Endothelial cell of umbilical vein (primary cell): ENCODE measurements at regions not wholly inside any gene's neighbourhood (a gene's known extent, or its start where the extent isn't known, plus 50 kb on each side); places are given as distances from the start of the nearest gene placed in this dataset.

ENCODE experiments used
- BruUV-seq: library from RNA; stranded (reverse); fragments of 400-500 nt; replicated peaks from 2 replicates; lab custom pipeline; 2021; lab: Mats Ljungman, UMichigan
- CTCF ChIA-PET: fragments of 300-600, 350-600 bp; sonication (Branson Sonifier 250); formaldehyde crosslinking; loops from one replicate; lab custom pipeline; 2021; ENCODE audit warnings: antibody characterized with exemption, inconsistent platforms; lab: Charles Lee
- POLR2A ChIA-PET: fragments of 300-600, 350-600 bp; sonication (Branson Sonifier 250); formaldehyde crosslinking; loops from one replicate; lab custom pipeline; 2021; ENCODE audit warnings: antibody characterized with exemption, inconsistent platforms; lab: Charles Lee
- DNase-seq: peaks from one replicate; pipeline ENCODE4 v3.0.0-alpha.2; 2011; ENCODE audit warnings: low read depth, low spot score
- FAIRE-seq: peaks from 2 replicates; lab custom pipeline; 2011; peaks lifted over from hg19 to GRCh38; lab: Jason Lieb, UNC
- H2AFZ ChIP-seq: 2 replicates; pipeline ENCODE4 v1.6.0; 2012; ENCODE audit warnings: low read depth, low read length, control low read depth, inconsistent platforms
- H3K27ac ChIP-seq: 2 replicates; pipeline ENCODE4 v1.5.1; 2011; ENCODE audit warnings: low read depth, mild to moderate bottlenecking, control low read depth, low read length, moderate library complexity; ENCODE audit not compliant: insufficient read depth
- H3K27me3 ChIP-seq, 2 experiments: 2 replicates each; pipeline versions ENCODE4 v1.6.0 to v1.6.1; 2011; ENCODE audit warnings: low read length in 2 of 2, mixed read lengths in 1 of 2; ENCODE audit not compliant: control insufficient read depth in 2 of 2, insufficient read depth in 2 of 2
- H3K36me3 ChIP-seq, 2 experiments: 2 replicates in 1 of 2; 3 replicates in 1 of 2; pipeline ENCODE4 v1.5.1; 2011; ENCODE audit warnings: low read length in 2 of 2, mild to moderate bottlenecking in 1 of 2, moderate library complexity in 1 of 2; ENCODE audit not compliant: control insufficient read depth in 2 of 2, insufficient read depth in 2 of 2; ENCODE audit errors: extremely low read depth in 1 of 2
- H3K4me1 ChIP-seq: 3 replicates; pipeline ENCODE4 v1.5.1; 2011; ENCODE audit warnings: mild to moderate bottlenecking, low read length; ENCODE audit not compliant: control insufficient read depth, insufficient read depth; ENCODE audit errors: extremely low read depth
- H3K4me2 ChIP-seq: 2 replicates; pipeline ENCODE4 v1.6.1; 2011; ENCODE audit warnings: low read length, control low read depth, mixed read lengths; ENCODE audit not compliant: insufficient read depth
- H3K4me3 ChIP-seq, 3 experiments: fragments of 200-600 bp in 1 of 3; sonication (generic), shearing (Covaris generic) in 1 of 3; replicated peaks in 1 of 3; 2 replicates each; pipeline ENCODE4 v1.5.1; 2011 to 2016; ENCODE audit warnings: control low read depth in 3 of 3, low read length in 3 of 3, mild to moderate bottlenecking in 2 of 3, inconsistent platforms in 1 of 3, low read depth in 1 of 3, moderate library complexity in 1 of 3; ENCODE audit not compliant: insufficient read depth in 1 of 3
- H3K79me2 ChIP-seq: 2 replicates; pipeline ENCODE4 v1.6.0; 2012; ENCODE audit warnings: low read length, inconsistent platforms; ENCODE audit not compliant: control insufficient read depth, insufficient read depth
- H3K9ac ChIP-seq: replicated peaks from 2 replicates; pipeline ENCODE3; 2011; ENCODE audit warnings: low read length, control low read depth; ENCODE audit not compliant: insufficient read depth; ENCODE audit errors: extremely low read depth
- H3K9me1 ChIP-seq: replicated peaks from 3 replicates; pipeline ENCODE4 v1.6.0; 2011; ENCODE audit warnings: mild to moderate bottlenecking, low read length; ENCODE audit not compliant: control insufficient read depth, insufficient read depth; ENCODE audit errors: extremely low read depth
- H3K9me3 ChIP-seq: replicated peaks from 2 replicates; pipeline ENCODE4 v1.5.1; 2012; ENCODE audit warnings: low read length, inconsistent platforms; ENCODE audit not compliant: control insufficient read depth, insufficient read depth
- H4K20me1 ChIP-seq: replicated peaks from 2 replicates; pipeline ENCODE3; 2011; ENCODE audit warnings: mild to moderate bottlenecking, low read length; ENCODE audit not compliant: control insufficient read depth, insufficient read depth; ENCODE audit errors: extremely low read depth
- EZH2 ChIP-seq: IDR thresholded peaks from 2 replicates; pipeline ENCODE4 v1.6.1; 2012; ENCODE audit warnings: borderline replicate concordance, low read depth, mild to moderate bottlenecking, moderate library complexity, low read length, inconsistent platforms; ENCODE audit not compliant: severe bottlenecking
- FOS ChIP-seq: IDR thresholded peaks from 2 replicates; pipeline ENCODE4 v1.6.1; 2011; ENCODE audit warnings: mild to moderate bottlenecking, low read length, moderate library complexity, borderline replicate concordance; ENCODE audit not compliant: insufficient read depth
- GATA2 ChIP-seq: IDR thresholded peaks from 2 replicates; pipeline ENCODE4 v1.7.0; 2011; ENCODE audit warnings: low read depth, mild to moderate bottlenecking, moderate library complexity, mixed read lengths, low read length; ENCODE audit not compliant: insufficient read length, insufficient read depth
- JUN ChIP-seq: IDR thresholded peaks from 2 replicates; pipeline ENCODE4 v1.6.1; 2011; ENCODE audit warnings: borderline replicate concordance, low read depth; ENCODE audit not compliant: insufficient read length, insufficient read depth
- MAX ChIP-seq: IDR thresholded peaks from 2 replicates; pipeline ENCODE4 v1.6.1; 2011; ENCODE audit not compliant: insufficient read depth, insufficient read length
- MYC ChIP-seq: IDR thresholded peaks from one replicate; pipeline ENCODE4 v1.6.1; 2011; ENCODE audit warnings: mild to moderate bottlenecking, low read depth, low read length
- POLR2A ChIP-seq: IDR thresholded peaks from 2 replicates; pipeline ENCODE4 v1.6.1; 2012; ENCODE audit warnings: low read depth, mild to moderate bottlenecking, control low read depth, low read length
- POLR2AphosphoS5 ChIP-seq: IDR thresholded peaks from 2 replicates; pipeline ENCODE4 v1.6.1; 2012; ENCODE audit warnings: low read depth, mild to moderate bottlenecking, control low read depth, low read length, moderate library complexity; ENCODE audit not compliant: insufficient read depth
- dilution Hi-C: fragments of 300-500 bp; cut with MboI; formaldehyde crosslinking; loops from one replicate; pipeline ENCODE4 v1.15.0; 2019; ENCODE audit warnings: low sequenced_read_pairs; ENCODE audit not compliant: extremely low pct_ligation_motif_present
- intact Hi-C: fragments of 100-400 bp; cut with micrococcal nuclease; formaldehyde crosslinking; loops from one replicate; pipeline ENCODE4 v1.10.0; 2022

GRCh38 chr5:72692231-72692637, 124.2 kb upstream of the TNPO1 start:
- no TSS peak for BruUV-seq
- H3K9ac ChIP-seq: no peak overlapping the region
- H3K4me1 ChIP-seq: no peaks in the 10 kb centered on the region
- no peak overlapping the region for H3K4me2 ChIP-seq
- dilution Hi-C loops: no loop called here
- CTCF ChIA-PET: interaction anchor here (1.0 to 1.2 kb wide), 3 partner anchors 13 to 81 kb away, joined by 3 to 4 read pairs (median 4); no protein-coding TSS in a partner anchor
- no peak for DNase-seq
- H3K36me3 ChIP-seq: no peaks in the 10 kb centered on the region
- H3K79me2 ChIP-seq: no peaks in the 10 kb centered on the region
- intact Hi-C loops: no loop called here
- H3K4me3 ChIP-seq: no peak overlapping the region
- POLR2A ChIA-PET: no interaction called here
- TF ChIP-seq EZH2: no peak
- TF ChIP-seq MAX: no peak
- TF ChIP-seq POLR2AphosphoS5: no peak
- no peak for TF ChIP-seq MYC
- TF ChIP-seq POLR2A: no peak
- TF ChIP-seq FOS: no peak
- peaks cover 2 to 4% of the 10 kb centered on the region in 2 experiments for H3K27me3 ChIP-seq
- FAIRE-seq: no peak
- H3K27ac ChIP-seq: no peak overlapping the region
- no peak overlapping the region for H2AFZ ChIP-seq
- no peaks in the 10 kb centered on the region for H3K9me1 ChIP-seq
- H3K9me3 ChIP-seq: no peaks in the 10 kb centered on the region
- H4K20me1 ChIP-seq: no peaks in the 10 kb centered on the region

- H4K20me1 ChIP-seq: no peaks in the 10 kb centered on the region
- CTCF ChIA-PET: interaction anchor here (0.7 to 1.2 kb wide), 3 partner anchors 13 to 122 kb away, joined by 3 to 4 read pairs (median 3); no protein-coding TSS in a partner anchor
- H2AFZ ChIP-seq: no peak overlapping the region
- no peaks in the 10 kb centered on the region for H3K9me3 ChIP-seq
- TF ChIP-seq POLR2AphosphoS5 (no peak), MYC (no peak), POLR2A (no peak), MAX (no peak), JUN (no peak), FOS (no peak), EZH2 (no peak), GATA2 (no peak)
- H3K4me3 ChIP-seq: no peak overlapping the region
- H3K4me2 ChIP-seq: no peak overlapping the region
- no peak for DNase-seq
- BruUV-seq: no TSS peak
- peaks cover 2 to 4% of the 10 kb centered on the region in 2 experiments for H3K27me3 ChIP-seq
- FAIRE-seq: no peak
- no peaks in the 10 kb centered on the region for H3K4me1 ChIP-seq
- H3K79me2 ChIP-seq: no peaks in the 10 kb centered on the region
- dilution Hi-C loops (no loop called here), intact Hi-C loops (no loop called here)
- no peaks in the 10 kb centered on the region for H3K9me1 ChIP-seq
- POLR2A ChIA-PET: no interaction called here
- H3K36me3 ChIP-seq: no peaks in the 10 kb centered on the region
- H3K27ac ChIP-seq: no peak overlapping the region
- H3K9ac ChIP-seq: no peak overlapping the region
These were observed 124.7 kb upstream of the TNPO1 start for GRCh38 chr5:72691751-72692150.
